ENCODE measurements at regions not wholly inside any gene's neighbourhood (a gene's known extent, or its start where the extent isn't known, plus 50 kb on each side); places are given as distances from the start of the nearest gene placed in this dataset.

DNA sequence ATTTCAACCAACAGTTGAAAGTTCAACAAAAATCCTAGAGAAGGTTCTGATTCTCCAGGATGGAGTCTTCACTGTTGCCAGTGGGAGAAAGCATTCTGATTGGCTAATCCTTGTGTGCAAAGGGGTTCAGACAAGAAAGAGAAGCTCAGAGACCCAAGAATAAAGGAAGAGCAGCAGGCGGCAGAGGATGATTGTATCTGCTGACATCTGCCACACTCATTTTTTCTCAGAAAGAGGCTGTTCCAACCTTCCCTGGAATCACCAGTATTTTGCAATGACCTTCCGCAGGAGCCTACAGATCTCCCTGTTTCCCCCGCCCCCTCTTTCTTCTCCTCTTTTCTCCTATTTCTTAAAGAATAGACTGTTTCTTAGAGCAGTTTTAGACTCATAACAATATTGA is 376.7 kb downstream of the CDH26 start:
- TF ChIP-seq CBX5 (IDR thresholded peaks at IDR 0.05; ENCODE audit: low read depth, low read length), result no peak
- TF ChIP-seq KDM1A (IDR thresholded peaks at IDR 0.05; ENCODE audit: borderline replicate concordance, low read length), result no peak
- TF ChIP-seq, protein P1, sequence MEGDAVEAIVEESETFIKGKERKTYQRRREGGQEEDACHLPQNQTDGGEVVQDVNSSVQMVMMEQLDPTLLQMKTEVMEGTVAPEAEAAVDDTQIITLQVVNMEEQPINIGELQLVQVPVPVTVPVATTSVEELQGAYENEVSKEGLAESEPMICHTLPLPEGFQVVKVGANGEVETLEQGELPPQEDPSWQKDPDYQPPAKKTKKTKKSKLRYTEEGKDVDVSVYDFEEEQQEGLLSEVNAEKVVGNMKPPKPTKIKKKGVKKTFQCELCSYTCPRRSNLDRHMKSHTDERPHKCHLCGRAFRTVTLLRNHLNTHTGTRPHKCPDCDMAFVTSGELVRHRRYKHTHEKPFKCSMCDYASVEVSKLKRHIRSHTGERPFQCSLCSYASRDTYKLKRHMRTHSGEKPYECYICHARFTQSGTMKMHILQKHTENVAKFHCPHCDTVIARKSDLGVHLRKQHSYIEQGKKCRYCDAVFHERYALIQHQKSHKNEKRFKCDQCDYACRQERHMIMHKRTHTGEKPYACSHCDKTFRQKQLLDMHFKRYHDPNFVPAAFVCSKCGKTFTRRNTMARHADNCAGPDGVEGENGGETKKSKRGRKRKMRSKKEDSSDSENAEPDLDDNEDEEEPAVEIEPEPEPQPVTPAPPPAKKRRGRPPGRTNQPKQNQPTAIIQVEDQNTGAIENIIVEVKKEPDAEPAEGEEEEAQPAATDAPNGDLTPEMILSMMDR (IDR thresholded peaks at IDR 0.05; ENCODE audit: control extremely low read depth in 1 of 3, insufficient read depth in 1 of 3, low read depth in 1 of 3, low read length in 3 of 3), result no peak

Data from H1 (cell line).